Astrocyte (in vitro differentiated cells and primary cell): ENCODE measurements at regions not wholly inside any gene's neighbourhood (a gene's known extent, or its start where the extent isn't known, plus 50 kb on each side); places are given as distances from the start of the nearest gene placed in this dataset.

Experiments used
- DNase-seq: peaks from one replicate; pipeline ENCODE4 v3.0.0-alpha.2; 2010; ENCODE audit warnings: low read depth
- FAIRE-seq: peaks from 2 replicates; lab custom pipeline; 2011; peaks lifted over from hg19 to GRCh38; lab: Jason Lieb, UNC
- H2AFZ ChIP-seq: 2 replicates; pipeline ENCODE4 v1.6.0; 2012; ENCODE audit warnings: low read depth, low read length, inconsistent platforms
- H3K27ac ChIP-seq: 2 replicates; pipeline ENCODE4 v1.5.1; 2011; ENCODE audit warnings: low read depth, low read length, inconsistent platforms
- H3K27me3 ChIP-seq: 2 replicates; pipeline ENCODE4 v1.6.0; 2011; ENCODE audit warnings: low read length, inconsistent platforms; ENCODE audit not compliant: insufficient read depth
- H3K36me3 ChIP-seq: 2 replicates; pipeline ENCODE4 v1.5.1; 2011; ENCODE audit warnings: low read length, inconsistent platforms; ENCODE audit not compliant: insufficient read depth
- H3K4me1 ChIP-seq: 2 replicates; pipeline ENCODE4 v1.5.1; 2011; ENCODE audit warnings: low read length, inconsistent platforms; ENCODE audit not compliant: insufficient read depth
- H3K4me2 ChIP-seq: 2 replicates; pipeline ENCODE4 v1.6.0; 2012; ENCODE audit warnings: low read length, inconsistent platforms
- H3K4me3 ChIP-seq: 2 replicates; pipeline ENCODE4 v1.5.1; 2011; ENCODE audit warnings: low read depth, mild to moderate bottlenecking, low read length, inconsistent platforms; ENCODE audit not compliant: insufficient read depth
- H3K79me2 ChIP-seq: 2 replicates; pipeline ENCODE4 v1.6.0; 2012; ENCODE audit warnings: mild to moderate bottlenecking, low read length, inconsistent platforms; ENCODE audit not compliant: insufficient read depth
- H3K9ac ChIP-seq: 2 replicates; pipeline ENCODE4 v1.6.0; 2012; ENCODE audit warnings: mild to moderate bottlenecking, low read length, inconsistent platforms
- H3K9me3 ChIP-seq: 2 replicates; pipeline ENCODE4 v1.5.1; 2012; ENCODE audit warnings: low read depth, mild to moderate bottlenecking, low read length, inconsistent platforms; ENCODE audit not compliant: insufficient read depth
- H4K20me1 ChIP-seq: 2 replicates; pipeline ENCODE4 v1.6.0; 2012; ENCODE audit warnings: low read length, inconsistent platforms; ENCODE audit not compliant: insufficient read depth
- H3K27ac Mint-ChIP-seq: one replicate; pipeline ENCODE4 v1.8.0; 2021; ENCODE audit warnings: mild to moderate bottlenecking, mixed read lengths; ENCODE audit not compliant: unreplicated experiment
- H3K27me3 Mint-ChIP-seq: one replicate; pipeline ENCODE4 v1.8.0; 2021; ENCODE audit warnings: low read depth, mixed read lengths; ENCODE audit not compliant: unreplicated experiment
- H3K36me3 Mint-ChIP-seq: one replicate; pipeline ENCODE4 v1.8.0; 2021; ENCODE audit warnings: low read depth, mixed read lengths; ENCODE audit not compliant: unreplicated experiment
- H3K4me1 Mint-ChIP-seq: one replicate; pipeline ENCODE4 v1.8.0; 2021; ENCODE audit warnings: low read depth, mixed read lengths; ENCODE audit not compliant: unreplicated experiment
- H3K4me3 Mint-ChIP-seq: one replicate; pipeline ENCODE4 v1.8.0; 2021; ENCODE audit warnings: mild to moderate bottlenecking, moderate library complexity, mixed read lengths; ENCODE audit not compliant: unreplicated experiment
- H3K9me3 Mint-ChIP-seq: one replicate; pipeline ENCODE4 v1.8.0; 2021; ENCODE audit warnings: mild to moderate bottlenecking, mixed read lengths; ENCODE audit not compliant: unreplicated experiment
- EZH2 ChIP-seq: IDR thresholded peaks from 2 replicates; pipeline ENCODE4 v1.6.1; 2012; ENCODE audit warnings: mild to moderate bottlenecking, low read length, inconsistent platforms; ENCODE audit not compliant: insufficient read depth
- TF ChIP-seq, protein P1 (sequence below): IDR thresholded peaks from 2 replicates; pipeline ENCODE4 v1.5.1; 2011; ENCODE audit warnings: low read depth, mild to moderate bottlenecking, inconsistent platforms, low read length, moderate library complexity; ENCODE audit not compliant: insufficient read depth

DNA sequence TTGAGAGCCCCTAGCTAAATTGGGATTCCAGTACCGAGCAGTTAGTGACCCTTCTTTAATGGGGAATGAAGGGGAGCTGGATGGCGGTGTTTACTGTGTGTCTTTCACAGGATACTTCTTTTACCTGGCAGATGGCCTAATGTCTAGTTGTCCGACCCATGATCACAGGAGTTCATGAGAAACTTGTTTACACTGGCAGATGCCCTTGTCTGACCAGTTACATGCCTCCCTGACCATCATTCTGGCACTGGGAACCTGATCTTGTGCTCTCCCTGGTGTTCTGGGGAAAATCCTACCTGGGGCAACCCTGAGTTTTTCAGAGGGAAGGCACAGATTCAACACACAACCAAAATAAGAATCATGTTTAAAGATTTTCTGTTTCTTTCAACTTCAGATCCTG is 120.1 kb upstream of the SLC13A1 start:
- Histone ChIP-seq H4K20me1 (no peaks in the 10 kb centered on the region), H3K36me3 (no peaks in the 10 kb centered on the region), H3K27ac (no peak overlapping the region), H3K9me3 (peaks cover 3% of the 10 kb centered on the region), H2AFZ (no peak overlapping the region), H3K9ac (no peak overlapping the region), H3K4me3 (no peak overlapping the region), H3K27me3 (no peaks in the 10 kb centered on the region), H3K4me2 (no peak overlapping the region), H3K4me1 (no peaks in the 10 kb centered on the region), H3K79me2 (no peaks in the 10 kb centered on the region)
- FAIRE-seq = no peak
- no peak overlapping the region for H3K4me3 Mint-ChIP-seq
- TF ChIP-seq, protein P1, sequence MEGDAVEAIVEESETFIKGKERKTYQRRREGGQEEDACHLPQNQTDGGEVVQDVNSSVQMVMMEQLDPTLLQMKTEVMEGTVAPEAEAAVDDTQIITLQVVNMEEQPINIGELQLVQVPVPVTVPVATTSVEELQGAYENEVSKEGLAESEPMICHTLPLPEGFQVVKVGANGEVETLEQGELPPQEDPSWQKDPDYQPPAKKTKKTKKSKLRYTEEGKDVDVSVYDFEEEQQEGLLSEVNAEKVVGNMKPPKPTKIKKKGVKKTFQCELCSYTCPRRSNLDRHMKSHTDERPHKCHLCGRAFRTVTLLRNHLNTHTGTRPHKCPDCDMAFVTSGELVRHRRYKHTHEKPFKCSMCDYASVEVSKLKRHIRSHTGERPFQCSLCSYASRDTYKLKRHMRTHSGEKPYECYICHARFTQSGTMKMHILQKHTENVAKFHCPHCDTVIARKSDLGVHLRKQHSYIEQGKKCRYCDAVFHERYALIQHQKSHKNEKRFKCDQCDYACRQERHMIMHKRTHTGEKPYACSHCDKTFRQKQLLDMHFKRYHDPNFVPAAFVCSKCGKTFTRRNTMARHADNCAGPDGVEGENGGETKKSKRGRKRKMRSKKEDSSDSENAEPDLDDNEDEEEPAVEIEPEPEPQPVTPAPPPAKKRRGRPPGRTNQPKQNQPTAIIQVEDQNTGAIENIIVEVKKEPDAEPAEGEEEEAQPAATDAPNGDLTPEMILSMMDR = no peak
- no peak for TF ChIP-seq EZH2
- H3K9me3 Mint-ChIP-seq = peaks cover 9% of the 10 kb centered on the region
- H3K27me3 Mint-ChIP-seq = no peaks in the 10 kb centered on the region
- no peaks in the 10 kb centered on the region for H3K4me1 Mint-ChIP-seq
- no peaks in the 10 kb centered on the region for H3K36me3 Mint-ChIP-seq
- DNase-seq = no peak
- H3K27ac Mint-ChIP-seq = no peak overlapping the region

DNA sequence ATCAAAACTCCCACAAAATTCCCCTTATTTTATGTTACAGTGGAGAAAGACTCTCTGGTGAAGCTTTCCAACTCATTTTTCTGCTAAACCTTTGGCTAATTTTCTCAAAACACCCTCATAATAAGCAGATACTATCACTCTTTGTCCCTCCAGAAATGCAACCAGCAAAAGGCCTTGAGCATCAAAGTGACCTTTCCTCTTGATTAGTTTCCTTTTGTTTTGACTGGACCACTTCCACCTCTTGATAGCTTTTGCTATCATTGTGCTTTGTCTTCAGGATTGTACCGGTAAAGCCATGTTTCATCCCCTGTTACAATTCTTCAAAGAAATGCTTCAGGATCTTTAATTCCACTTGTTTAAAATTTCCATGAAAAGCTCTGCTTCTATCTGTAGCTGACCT is 115.1 kb upstream of the SLC13A1 start:
- no peaks in the 10 kb centered on the region for H3K27me3 Mint-ChIP-seq
- Histone ChIP-seq H2AFZ (no peak overlapping the region), H3K4me2 (no peak overlapping the region), H3K36me3 (no peaks in the 10 kb centered on the region), H3K9ac (no peak overlapping the region), H4K20me1 (no peaks in the 10 kb centered on the region), H3K27ac (no peak overlapping the region), H3K9me3 (no peaks in the 10 kb centered on the region), H3K4me1 (no peaks in the 10 kb centered on the region), H3K79me2 (no peaks in the 10 kb centered on the region), H3K4me3 (no peak overlapping the region), H3K27me3 (no peaks in the 10 kb centered on the region)
- no peak overlapping the region for H3K4me3 Mint-ChIP-seq
- H3K36me3 Mint-ChIP-seq = no peaks in the 10 kb centered on the region
- FAIRE-seq (no peak), DNase-seq (no peak)
- H3K4me1 Mint-ChIP-seq = no peaks in the 10 kb centered on the region
- no peak overlapping the region for H3K27ac Mint-ChIP-seq
- no peaks in the 10 kb centered on the region for H3K9me3 Mint-ChIP-seq
- TF ChIP-seq, protein P1 = no peak
- no peak for TF ChIP-seq EZH2

DNA sequence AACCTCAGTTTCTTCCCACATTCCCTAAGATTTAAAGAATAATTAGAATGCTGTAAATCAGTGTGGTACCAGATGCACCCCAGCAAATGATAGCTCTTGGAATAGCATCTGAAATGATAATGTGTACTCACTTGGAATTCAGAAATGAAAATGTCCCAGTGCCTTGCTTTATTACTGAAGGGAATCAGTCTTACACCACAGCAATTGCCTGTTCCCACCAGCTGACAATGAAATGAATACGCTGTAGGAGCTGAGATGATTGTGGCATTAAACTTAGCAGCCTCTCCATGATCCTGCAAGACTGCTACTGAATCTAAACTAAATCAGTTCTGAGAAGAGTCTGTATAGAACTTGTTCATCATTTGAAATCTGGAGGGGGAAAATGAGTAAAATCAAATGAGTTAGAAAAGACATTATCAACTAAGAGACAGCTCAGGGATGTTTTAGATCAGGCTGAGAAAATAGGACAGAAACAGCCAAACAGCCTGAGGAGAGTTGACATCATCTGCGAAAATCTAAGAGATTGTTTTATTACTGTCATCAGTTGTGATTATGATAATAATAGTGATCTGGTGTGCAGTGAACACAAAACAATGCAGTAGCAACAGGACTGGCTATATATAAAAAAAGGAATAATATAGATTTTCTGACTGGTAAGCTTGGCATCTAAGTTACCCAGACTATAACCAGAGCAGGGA is 108.6 kb upstream of the SLC13A1 start:
- Mint-ChIP-seq H3K27ac (no peak overlapping the region), H3K4me3 (no peak overlapping the region), H3K36me3 (no peaks in the 10 kb centered on the region), H3K9me3 (no peaks in the 10 kb centered on the region), H3K27me3 (no peaks in the 10 kb centered on the region), H3K4me1 (peaks cover 9% of the 10 kb centered on the region)
- no peaks in the 10 kb centered on the region for H3K27me3 ChIP-seq
- H4K20me1 ChIP-seq = no peaks in the 10 kb centered on the region
- TF ChIP-seq, protein P1 = no peak
- no peak for TF ChIP-seq EZH2
- no peak overlapping the region for H2AFZ ChIP-seq
- no peak overlapping the region for H3K9ac ChIP-seq
- no peak overlapping the region for H3K27ac ChIP-seq
- no peaks in the 10 kb centered on the region for H3K4me1 ChIP-seq
- no peak for FAIRE-seq
- DNase-seq = no peak
- no peaks in the 10 kb centered on the region for H3K79me2 ChIP-seq
- H3K4me3 ChIP-seq = no peak overlapping the region
- H3K36me3 ChIP-seq = no peaks in the 10 kb centered on the region
- H3K4me2 ChIP-seq = no peak overlapping the region
- H3K9me3 ChIP-seq = no peaks in the 10 kb centered on the region
